HAP-1 (cell line): ENCODE measurements at regions not wholly inside any gene's neighbourhood (a gene's known extent, or its start where the extent isn't known, plus 50 kb on each side); places are given as distances from the start of the nearest gene placed in this dataset.

Experiments used
- DNase-seq, 2 experiments: peaks; one replicate each; pipeline ENCODE4 v3.0.0-alpha.2; 2016 to 2020; ENCODE audit warnings: low spot score in 2 of 2
- H3K27me3 ChIP-seq: fragments of 250-450 bp; sonication (Bioruptor Pico); 2 replicates; pipeline ENCODE4 v1.5.1; 2020; ENCODE audit warnings: low read depth, mild to moderate bottlenecking, moderate library complexity
- H3K36me3 ChIP-seq: fragments of 250-450 bp; sonication (Bioruptor Pico); replicated peaks from 2 replicates; pipeline ENCODE4 v1.5.1; 2020; ENCODE audit warnings: mild to moderate bottlenecking
- H3K4me1 ChIP-seq: fragments of 250-450 bp; sonication (Bioruptor Pico); 2 replicates; pipeline ENCODE4 v1.5.1; 2020; ENCODE audit warnings: mild to moderate bottlenecking
- H3K4me3 ChIP-seq: fragments of 250-450 bp; sonication (Bioruptor Pico); 2 replicates; pipeline ENCODE4 v1.5.1; 2020; ENCODE audit warnings: mild to moderate bottlenecking, moderate library complexity
- H3K9me3 ChIP-seq: fragments of 250-450 bp; sonication (Bioruptor Pico); 2 replicates; pipeline ENCODE4 v1.5.1; 2020; ENCODE audit warnings: mild to moderate bottlenecking, moderate library complexity
- in situ Hi-C: fragments of 300-500 bp; cut with MboI; formaldehyde crosslinking; loops from 3 replicates; pipeline ENCODE4 v1.14.3; 2020; ENCODE audit warnings: low sequenced_read_pairs, inconsistent platforms, mixed read lengths

DNA sequence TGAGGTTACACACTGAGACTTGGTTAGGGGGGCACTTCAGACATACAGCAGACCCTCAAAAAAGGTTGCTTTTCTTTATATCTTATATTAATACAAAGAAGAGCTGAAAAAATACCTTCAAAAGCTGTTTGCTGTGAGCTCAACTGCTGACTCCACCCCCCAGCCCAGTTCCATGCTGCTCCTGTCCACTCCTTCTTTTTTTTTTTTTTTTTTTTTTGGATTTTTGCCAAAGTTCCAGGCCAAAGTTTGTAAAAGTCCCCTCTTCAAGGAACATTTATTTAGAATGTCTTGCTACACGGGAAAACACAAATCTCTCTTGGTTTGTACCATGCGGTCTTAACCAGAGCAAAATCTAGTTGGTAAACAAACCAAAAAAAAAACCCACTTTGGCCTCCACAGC is 85.3 kb upstream of the AKAP12 start:
- in situ Hi-C loops, result no loop called here
- Histone ChIP-seq H3K27me3 (no peaks in the 10 kb centered on the region), H3K4me3 (no peak overlapping the region), H3K36me3 (no peaks in the 10 kb centered on the region), H3K9me3 (no peaks in the 10 kb centered on the region), H3K4me1 (peaks cover 9% of the 10 kb centered on the region)
- DNase-seq, result peak in 1 of 2 experiments; percentile 46

DNA sequence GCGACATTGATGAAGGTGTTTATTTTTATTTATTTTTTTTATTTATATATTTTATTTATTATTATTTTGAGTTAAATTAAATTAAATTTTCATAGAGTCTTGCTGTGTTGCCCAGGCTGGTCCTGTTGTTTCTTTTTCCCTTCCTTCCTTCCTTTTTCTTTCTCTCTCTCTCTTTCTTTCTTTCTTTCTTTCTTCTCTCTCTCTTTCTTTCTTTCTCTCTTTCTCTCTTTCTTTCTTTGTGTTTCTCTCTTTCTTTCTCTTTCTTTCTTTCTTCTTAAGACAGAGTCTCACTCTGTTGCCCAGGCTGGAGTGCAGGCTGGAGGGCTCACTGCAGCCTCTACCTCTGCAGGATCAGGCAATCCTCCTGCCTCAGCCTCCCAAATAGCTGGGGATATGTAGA is 84.7 kb upstream of the AKAP12 start:
- H3K4me3 ChIP-seq, result no peak overlapping the region
- H3K4me1 ChIP-seq, result peaks cover 9% of the 10 kb centered on the region
- H3K27me3 ChIP-seq, result no peaks in the 10 kb centered on the region
- H3K36me3 ChIP-seq, result no peaks in the 10 kb centered on the region
- DNase-seq, result no peak
- in situ Hi-C loops, result no loop called here
- H3K9me3 ChIP-seq, result no peaks in the 10 kb centered on the region

DNA sequence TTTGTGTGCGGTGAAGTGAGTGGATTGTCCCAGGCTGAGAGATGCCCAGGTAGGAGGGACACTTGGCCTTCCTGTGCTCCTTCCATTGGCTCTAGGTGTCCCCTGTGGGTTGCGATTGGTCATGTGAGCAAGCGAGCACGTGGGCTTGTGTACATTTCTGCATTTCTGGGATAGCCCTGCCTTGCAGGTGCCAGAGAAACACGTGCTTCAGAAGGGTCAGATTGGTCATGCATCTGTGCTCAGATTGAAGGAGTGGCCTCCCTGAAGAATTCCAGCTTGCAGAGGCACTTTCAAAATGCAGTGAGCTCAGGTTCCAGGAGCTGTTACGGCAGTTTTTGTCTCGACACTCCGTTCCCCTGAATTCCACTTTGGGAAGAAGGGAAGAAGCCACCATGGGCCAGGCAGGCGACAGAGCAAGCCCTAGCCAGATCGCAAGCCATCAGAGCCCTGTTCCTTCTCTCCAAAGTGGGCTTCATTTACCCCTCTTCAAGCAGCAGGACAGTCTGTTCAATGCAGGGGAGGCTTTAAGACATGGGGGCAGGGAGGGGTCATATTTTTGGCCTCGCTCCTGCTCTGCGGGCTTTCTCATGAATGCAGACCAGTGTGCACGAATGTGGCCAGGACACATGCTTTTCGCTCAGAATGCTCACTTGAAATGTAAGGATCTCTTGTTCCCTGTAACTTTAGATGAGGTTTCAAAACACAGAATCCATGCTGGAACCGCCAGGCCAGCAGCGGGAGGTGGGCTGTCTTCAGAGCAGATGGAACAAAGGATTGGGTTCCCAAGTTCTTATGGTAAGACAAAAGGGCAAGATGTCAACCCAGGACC is 78.6 kb upstream of the AKAP12 start:
- no peak overlapping the region for H3K4me3 ChIP-seq
- H3K4me1 ChIP-seq, result no peaks in the 10 kb centered on the region
- H3K9me3 ChIP-seq, result no peaks in the 10 kb centered on the region
- in situ Hi-C loops, result no loop called here
- peak in 1 of 2 experiments; percentile 28 for DNase-seq
- no peaks in the 10 kb centered on the region for H3K36me3 ChIP-seq
- H3K27me3 ChIP-seq, result no peaks in the 10 kb centered on the region

DNA sequence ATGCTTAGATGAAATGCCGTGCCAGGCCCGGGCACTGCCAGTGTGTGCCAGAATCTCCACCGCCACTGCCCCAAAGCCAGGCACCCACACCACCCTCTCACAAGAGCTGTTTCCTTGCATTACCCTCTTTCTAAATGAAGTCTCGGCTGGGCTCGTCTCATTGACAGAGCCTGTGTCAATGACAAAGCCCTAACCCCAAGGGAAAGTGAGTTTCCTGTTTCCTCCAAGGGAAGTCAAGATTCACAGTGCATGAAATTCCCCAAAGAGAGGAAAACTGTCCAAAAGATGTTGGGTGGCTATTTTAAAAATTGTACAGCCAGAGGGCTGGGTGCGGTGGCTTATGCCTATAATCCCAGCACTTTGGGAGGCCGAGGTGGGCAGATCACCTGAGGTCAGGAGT is 75.4 kb upstream of the AKAP12 start:
- Histone ChIP-seq H3K36me3 (no peaks in the 10 kb centered on the region), H3K9me3 (no peaks in the 10 kb centered on the region), H3K4me3 (no peak overlapping the region), H3K4me1 (no peaks in the 10 kb centered on the region), H3K27me3 (no peaks in the 10 kb centered on the region)
- in situ Hi-C loops, result no loop called here
- no peak for DNase-seq

DNA sequence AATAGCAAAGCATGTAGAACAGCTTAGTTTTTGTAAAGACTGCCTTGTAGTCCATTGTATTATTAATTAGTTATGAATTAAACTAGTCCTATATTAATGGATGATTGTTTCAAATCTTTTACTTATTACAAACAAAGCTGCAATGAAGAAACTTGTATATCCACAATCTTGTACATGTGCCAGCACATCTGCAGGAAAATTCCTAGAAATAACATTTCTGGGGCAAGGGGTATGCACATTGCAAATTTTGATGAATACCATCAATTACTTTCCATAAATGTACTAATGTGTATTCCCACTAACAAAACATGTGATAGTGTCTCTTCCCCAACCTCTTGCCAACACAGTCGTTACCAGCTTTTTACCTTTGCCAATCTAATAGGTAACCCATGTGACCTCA is 73.6 kb upstream of the AKAP12 start:
- Histone ChIP-seq H3K9me3 (no peaks in the 10 kb centered on the region), H3K4me3 (no peak overlapping the region), H3K27me3 (no peaks in the 10 kb centered on the region), H3K36me3 (no peaks in the 10 kb centered on the region), H3K4me1 (no peaks in the 10 kb centered on the region)
- in situ Hi-C loops, result no loop called here
- no peak for DNase-seq

DNA sequence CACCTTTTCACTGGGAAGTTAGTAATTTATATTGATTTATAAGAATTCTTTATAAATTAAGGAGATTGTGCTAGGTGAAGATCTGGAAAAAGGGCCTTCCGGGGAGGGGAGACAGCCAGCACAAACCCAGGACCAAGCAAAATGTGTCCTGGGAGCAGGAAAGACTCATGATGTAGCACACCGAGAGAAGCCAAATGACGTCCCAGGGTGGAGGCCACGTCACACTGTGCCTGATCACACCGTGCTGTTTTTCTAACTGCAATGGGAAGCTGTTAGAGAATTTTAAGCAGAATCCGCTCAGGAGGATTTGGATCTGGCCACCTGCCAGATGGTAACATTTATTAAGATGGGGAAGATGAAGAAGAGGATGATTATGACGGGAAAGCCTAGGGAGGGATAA is 72.7 kb upstream of the AKAP12 start:
- H3K9me3 ChIP-seq, result no peaks in the 10 kb centered on the region
- H3K27me3 ChIP-seq, result no peaks in the 10 kb centered on the region
- H3K36me3 ChIP-seq, result no peaks in the 10 kb centered on the region
- H3K4me3 ChIP-seq, result no peak overlapping the region
- DNase-seq, result no peak
- in situ Hi-C loops, result no loop called here
- no peaks in the 10 kb centered on the region for H3K4me1 ChIP-seq

DNA sequence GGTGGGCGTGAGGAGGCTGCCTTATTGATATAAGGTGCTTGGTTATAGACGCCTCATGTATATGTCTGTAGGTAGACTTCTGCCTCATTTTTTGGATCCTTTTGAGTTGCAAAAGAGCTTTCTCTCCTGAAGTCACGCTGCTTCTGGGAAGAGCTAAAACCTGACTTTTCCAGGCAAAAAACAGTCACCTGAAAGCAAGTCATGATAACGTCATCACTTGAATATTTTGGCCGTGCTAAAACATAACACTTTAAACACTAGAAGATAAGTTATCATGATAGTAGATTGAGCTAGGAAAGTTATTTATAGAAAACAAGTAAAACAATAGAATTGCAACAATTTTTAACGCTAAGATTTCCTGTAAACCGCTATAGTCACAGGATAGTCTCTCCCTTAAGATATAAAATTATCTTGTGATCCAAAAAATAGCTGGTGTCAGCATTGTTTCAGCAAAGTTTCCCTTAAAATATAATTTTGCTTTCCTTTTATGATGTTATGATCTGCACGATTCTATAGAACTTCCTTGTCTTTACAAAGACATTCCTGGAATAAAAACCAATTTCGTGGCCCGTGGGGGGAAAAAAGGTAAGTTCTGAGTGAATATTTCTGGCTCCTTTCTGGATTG is 69.0 kb upstream of the AKAP12 start:
- DNase-seq, result no peak
- H3K4me3 ChIP-seq, result no peak overlapping the region
- no peaks in the 10 kb centered on the region for H3K27me3 ChIP-seq
- H3K9me3 ChIP-seq, result no peaks in the 10 kb centered on the region
- in situ Hi-C loops, result no loop called here
- no peaks in the 10 kb centered on the region for H3K36me3 ChIP-seq
- no peaks in the 10 kb centered on the region for H3K4me1 ChIP-seq

DNA sequence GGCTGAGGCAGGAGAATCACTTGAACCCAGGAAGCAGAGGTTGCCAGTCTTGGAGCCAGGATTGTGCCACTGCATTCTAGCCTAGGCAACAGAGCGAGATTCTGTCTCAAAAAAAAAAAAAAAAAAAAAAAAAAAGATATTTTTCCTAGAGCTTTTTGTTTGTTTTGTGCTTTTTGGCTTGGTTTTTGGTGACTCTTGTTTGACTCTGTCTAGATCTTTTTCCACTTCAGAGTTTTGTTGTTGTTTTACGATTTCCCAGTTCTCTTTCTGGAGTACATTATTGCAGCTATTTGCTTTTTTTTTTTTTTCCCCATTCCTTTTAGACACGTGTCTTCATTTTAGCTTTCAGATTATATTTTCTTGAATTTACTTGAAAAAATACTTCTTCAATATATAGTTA is 67.0 kb upstream of the AKAP12 start:
- Histone ChIP-seq H3K4me1 (no peaks in the 10 kb centered on the region), H3K4me3 (no peak overlapping the region), H3K9me3 (no peaks in the 10 kb centered on the region), H3K36me3 (no peaks in the 10 kb centered on the region), H3K27me3 (no peaks in the 10 kb centered on the region)
- DNase-seq, result no peak
- in situ Hi-C loops, result no loop called here

DNA sequence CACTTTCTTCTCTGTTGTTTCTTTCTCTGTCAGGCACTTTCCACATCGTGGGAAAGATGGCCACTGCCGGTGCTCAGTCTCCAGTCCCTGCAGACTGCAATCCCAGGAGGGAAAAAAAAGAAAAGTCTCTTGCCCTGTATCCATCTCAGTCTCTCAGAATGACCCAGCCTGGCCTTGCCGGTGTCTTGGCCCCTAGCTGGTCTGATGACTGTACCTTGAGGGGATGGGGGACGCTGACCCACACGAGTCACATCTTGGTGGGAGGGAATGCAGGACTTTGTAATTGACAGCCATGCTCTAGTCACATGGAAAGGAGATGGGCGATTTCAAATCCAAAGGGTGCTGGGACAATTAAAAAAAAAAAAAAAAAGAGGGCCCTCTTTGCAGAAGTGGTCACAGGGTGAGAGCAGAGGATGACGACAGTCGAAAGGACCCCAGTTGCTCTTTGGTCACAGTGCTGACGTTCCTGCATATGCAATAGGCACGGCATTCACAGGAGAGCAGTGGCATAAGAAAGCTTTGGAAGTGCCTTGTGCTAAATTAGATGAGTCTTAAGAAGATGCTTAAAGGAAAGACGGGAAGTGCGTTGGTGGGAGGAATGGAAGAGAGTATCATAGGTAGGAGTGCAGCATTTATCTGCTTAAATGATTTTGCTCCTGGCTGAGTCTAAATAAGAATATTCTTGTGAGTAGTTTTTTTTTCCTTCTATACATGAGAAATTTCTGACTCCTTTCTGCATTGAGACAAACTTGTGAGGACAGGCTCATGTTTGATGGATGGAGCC is 63.9 kb upstream of the AKAP12 start:
- H3K4me3 ChIP-seq, result no peak overlapping the region
- H3K4me1 ChIP-seq, result 0 out of 2 replicates have a peak, but pooled peaks cover 5% of the 10 kb centered on the region
- no peaks in the 10 kb centered on the region for H3K9me3 ChIP-seq
- DNase-seq, result no peak
- in situ Hi-C loops, result no loop called here
- no peaks in the 10 kb centered on the region for H3K27me3 ChIP-seq
- no peaks in the 10 kb centered on the region for H3K36me3 ChIP-seq

DNA sequence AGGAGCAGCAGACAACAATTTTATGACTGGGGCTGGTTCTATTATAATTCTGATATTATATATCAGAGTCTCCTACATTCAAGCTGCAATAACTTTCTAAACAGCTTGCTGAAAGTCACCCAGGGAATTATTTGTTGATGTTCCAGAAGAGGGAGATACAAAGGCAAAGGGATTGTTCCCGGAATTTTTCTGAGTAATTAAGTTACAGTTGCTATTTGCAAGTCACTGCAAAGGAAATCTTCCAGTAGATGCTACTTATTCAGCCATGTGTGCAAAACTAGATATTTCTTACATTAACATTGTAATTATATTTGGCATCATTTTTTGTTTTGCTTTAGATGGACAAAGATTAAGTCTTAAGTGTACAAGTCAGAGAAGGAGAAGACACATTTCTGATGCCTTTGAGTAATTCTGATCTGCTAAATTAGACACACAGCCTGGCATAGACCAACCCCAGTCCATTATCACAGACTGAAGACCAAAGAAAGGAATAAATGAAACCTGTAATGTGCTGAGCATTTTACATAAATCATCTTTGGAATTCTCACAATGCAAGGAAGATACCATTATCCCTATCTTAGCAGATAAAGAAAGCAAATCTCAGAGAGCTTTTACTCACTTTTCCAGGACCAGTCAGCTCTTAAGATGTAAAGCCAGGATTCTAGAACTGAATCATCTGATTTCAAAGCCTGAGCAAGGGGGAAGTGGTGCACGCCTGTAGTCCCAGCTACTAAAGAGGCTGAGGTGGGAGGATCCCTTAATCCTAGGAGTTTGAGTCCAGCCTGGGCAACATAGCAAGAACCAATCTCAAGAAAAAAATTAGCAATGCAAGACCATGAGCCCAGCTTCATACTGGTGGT is 62.6 kb upstream of the AKAP12 start:
- no peak for DNase-seq
- H3K4me1 ChIP-seq, result 0 out of 2 replicates have a peak, but pooled peaks cover 5% of the 10 kb centered on the region
- in situ Hi-C loops, result no loop called here

DNA sequence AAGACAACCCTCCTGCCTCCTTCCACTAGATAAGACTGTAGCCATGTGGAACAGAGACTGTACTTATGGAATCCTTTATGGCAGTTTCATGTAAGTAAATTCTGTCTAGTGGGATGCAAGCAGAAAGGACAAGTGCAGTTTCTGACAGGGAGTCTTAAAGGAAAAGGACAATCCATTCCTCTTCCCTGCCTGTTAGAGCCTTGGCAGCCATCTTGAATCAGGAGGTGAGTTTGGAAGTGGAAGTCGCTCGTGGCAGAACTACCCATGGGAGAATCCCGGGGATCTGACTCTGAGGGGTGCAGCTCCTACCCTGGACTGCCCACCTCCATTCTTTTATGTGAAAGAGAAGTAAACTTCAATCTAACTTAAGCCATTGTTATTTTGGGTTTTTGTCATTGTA is 61.4 kb upstream of the AKAP12 start:
- Histone ChIP-seq H3K4me1 (0 out of 2 replicates have a peak, but pooled peaks cover 5% of the 10 kb centered on the region), H3K27me3 (no peaks in the 10 kb centered on the region), H3K4me3 (no peak overlapping the region), H3K36me3 (no peaks in the 10 kb centered on the region), H3K9me3 (peaks cover 7% of the 10 kb centered on the region; the same call in 1 of the 2 replicates)
- in situ Hi-C loops, result no loop called here
- DNase-seq, result no peak

More for the DNA sequence above, 62.6 kb upstream of the AKAP12 start:
- H3K27me3 ChIP-seq, result no peaks in the 10 kb centered on the region
- no peaks in the 10 kb centered on the region for H3K9me3 ChIP-seq
- no peaks in the 10 kb centered on the region for H3K36me3 ChIP-seq
- no peak overlapping the region for H3K4me3 ChIP-seq

DNA sequence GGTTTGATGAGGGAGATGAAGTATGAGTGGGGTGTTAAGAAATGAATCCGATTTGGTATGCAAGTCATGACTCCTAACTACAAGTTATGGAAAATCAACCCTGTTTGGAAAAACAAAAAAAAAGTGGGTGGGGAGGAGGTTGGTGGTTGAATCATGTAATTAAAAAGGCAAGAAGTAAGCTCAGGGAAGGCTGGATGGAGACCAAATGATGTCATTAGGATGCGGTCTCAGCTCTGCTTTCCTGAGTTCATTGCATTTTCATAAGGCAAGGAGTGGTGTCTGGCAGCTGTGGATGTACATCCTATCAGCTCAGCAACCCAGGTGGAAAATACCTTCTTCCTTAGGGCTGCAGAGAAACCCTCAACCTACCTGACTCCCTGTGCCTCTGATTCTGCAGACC is 60.4 kb upstream of the AKAP12 start:
- DNase-seq, result no peak
- Histone ChIP-seq H3K36me3 (no peaks in the 10 kb centered on the region), H3K9me3 (peaks cover 10% of the 10 kb centered on the region), H3K27me3 (no peaks in the 10 kb centered on the region), H3K4me3 (no peak overlapping the region), H3K4me1 (0 out of 2 replicates have a peak, but pooled peaks cover 5% of the 10 kb centered on the region)
- in situ Hi-C loops, result no loop called here

DNA sequence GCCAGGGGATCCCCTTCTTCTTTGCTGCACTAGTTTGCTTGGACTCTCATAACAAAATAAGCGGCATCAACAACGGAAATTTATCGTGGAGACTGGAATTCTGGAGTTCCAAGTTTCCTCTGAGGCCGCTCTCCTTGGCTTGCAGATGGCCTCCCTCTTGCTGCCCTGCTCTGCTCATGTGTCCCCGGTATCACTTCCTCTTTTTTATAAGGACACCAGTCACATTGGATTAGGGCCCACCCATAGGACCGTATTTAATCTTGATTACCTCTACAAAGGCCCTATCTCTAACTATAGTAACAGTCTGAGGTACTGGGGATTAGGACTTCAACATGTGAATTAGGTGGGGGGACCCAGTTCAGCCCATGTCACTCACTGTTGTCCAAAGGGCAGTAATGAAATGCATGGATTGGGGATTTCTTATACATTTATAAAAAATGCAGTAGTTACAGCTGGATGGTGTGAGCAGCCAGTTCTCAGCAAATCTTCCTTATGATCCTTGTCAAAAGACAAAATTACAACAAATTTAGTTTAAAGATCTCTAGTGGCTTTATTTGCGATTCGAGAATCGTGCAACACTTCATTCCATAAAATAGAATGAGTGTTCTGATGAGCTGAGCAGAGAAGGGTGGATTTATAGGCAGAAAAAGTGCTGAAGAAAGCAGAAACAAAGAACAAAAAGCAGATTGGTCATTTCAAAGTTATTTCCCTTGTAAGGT is 59.3 kb upstream of the AKAP12 start:
- H3K4me1 ChIP-seq, result peaks cover 11% of the 10 kb centered on the region
- H3K27me3 ChIP-seq, result no peaks in the 10 kb centered on the region
- no peaks in the 10 kb centered on the region for H3K36me3 ChIP-seq
- peaks cover 10% of the 10 kb centered on the region for H3K9me3 ChIP-seq
- DNase-seq, result no peak
- in situ Hi-C loops, result no loop called here
- no peak overlapping the region for H3K4me3 ChIP-seq
